Panc1 (cell line): ENCODE measurements at regions not wholly inside any gene's neighbourhood (a gene's known extent, or its start where the extent isn't known, plus 50 kb on each side); places are given as distances from the start of the nearest gene placed in this dataset.

Experiments used
- ATAC-seq: fragments of 200-7000 bp; cut with Tn5 transposase; 2 replicates; pipeline ENCODE4 v1.9.1; 2020; ENCODE audit warnings: mild to moderate bottlenecking, moderate library complexity
- BruUV-seq: library from RNA; stranded (reverse); fragments of 400-500 nt; replicated peaks from 2 replicates; lab custom pipeline; 2021; lab: Mats Ljungman, UMichigan
- CTCF ChIA-PET: fragments of 300-600 bp; sonication (Branson Sonifier 250); formaldehyde crosslinking; loops from one replicate; lab custom pipeline; 2022; ENCODE audit warnings: antibody characterized with exemption; lab: Charles Lee
- POLR2A ChIA-PET: fragments of 300-600 bp; sonication (Branson Sonifier 250); formaldehyde crosslinking; loops from one replicate; lab custom pipeline; 2022; ENCODE audit warnings: antibody characterized with exemption; lab: Charles Lee
- DNase-seq: peaks from one replicate; pipeline ENCODE4 v3.0.0-alpha.2; 2010; ENCODE audit warnings: low read depth, low spot score
- H3K27ac ChIP-seq: 2 replicates; pipeline ENCODE4 v1.5.1; 2011; ENCODE audit warnings: mild to moderate bottlenecking, low read length, inconsistent platforms
- H3K27me3 ChIP-seq: fragments of 200-500 bp; sonication (Bioruptor generic); 2 replicates; pipeline ENCODE4 v1.6.0; 2014; ENCODE audit warnings: low read length, inconsistent platforms; ENCODE audit not compliant: control insufficient read depth, insufficient read depth
- H3K36me3 ChIP-seq: fragments of 200-500 bp; sonication (Bioruptor generic); 2 replicates; pipeline ENCODE4 v1.5.1; 2014; ENCODE audit warnings: inconsistent platforms, mild to moderate bottlenecking, low read length, moderate library complexity; ENCODE audit not compliant: control insufficient read depth, insufficient read depth
- H3K4me1 ChIP-seq: 2 replicates; pipeline ENCODE4 v1.5.1; 2011; ENCODE audit warnings: inconsistent platforms, mild to moderate bottlenecking, low read length, moderate library complexity; ENCODE audit not compliant: control insufficient read depth, insufficient read depth
- H3K4me3 ChIP-seq, 2 experiments: 2 replicates each; pipeline ENCODE4 v1.5.1; 2011 to 2012; ENCODE audit warnings: low read depth in 2 of 2, low read length in 2 of 2, mild to moderate bottlenecking in 2 of 2, inconsistent platforms in 1 of 2, moderate library complexity in 1 of 2
- H3K9me3 ChIP-seq: fragments of 200-500 bp; sonication (Bioruptor generic); 2 replicates; pipeline ENCODE4 v1.5.1; 2014; ENCODE audit warnings: low read depth, mild to moderate bottlenecking, inconsistent platforms, low read length, moderate library complexity; ENCODE audit not compliant: control insufficient read depth, insufficient read depth
- POLR2AphosphoS5 ChIP-seq: IDR thresholded peaks from 2 replicates; pipeline ENCODE4 v1.6.1; 2012; ENCODE audit warnings: mild to moderate bottlenecking, low read depth, low read length, moderate library complexity
- SIN3A ChIP-seq: IDR thresholded peaks from 2 replicates; pipeline ENCODE4 v1.6.1; 2012; ENCODE audit warnings: low read depth, mild to moderate bottlenecking, low read length, moderate library complexity, borderline replicate concordance; ENCODE audit not compliant: insufficient read depth
- TCF7L2 ChIP-seq: IDR thresholded peaks from 2 replicates; pipeline ENCODE4 v1.6.1; 2011; ENCODE audit warnings: mild to moderate bottlenecking, low read depth, low read length, inconsistent platforms
- in situ Hi-C: cut with HindIII; loops from 2 replicates; pipeline ENCODE4 v1.10.0; 2016; ENCODE audit warnings: low sequenced_read_pairs, low pct_unique_long_range_greater_than_20kb
- intact Hi-C: fragments of 100-400 bp; cut with micrococcal nuclease; formaldehyde crosslinking; loops from one replicate; pipeline ENCODE4 v1.10.0; 2022; ENCODE audit not compliant: unreplicated experiment
- TF ChIP-seq, protein P1 (sequence below), 2 experiments: IDR thresholded peaks; 2 replicates each; pipeline ENCODE4 v1.6.1; 2011 to 2012; ENCODE audit warnings: low read depth in 2 of 2, control low read depth in 1 of 2, low read length in 1 of 2, mild to moderate bottlenecking in 1 of 2, moderate library complexity in 1 of 2; ENCODE audit not compliant: insufficient read depth in 1 of 2
- TF ChIP-seq, protein P2 (sequence below): fragments of 450-650 bp; IDR thresholded peaks from 2 replicates; pipeline ENCODE4 v1.5.1; 2017; ENCODE audit warnings: mild to moderate bottlenecking

DNA sequence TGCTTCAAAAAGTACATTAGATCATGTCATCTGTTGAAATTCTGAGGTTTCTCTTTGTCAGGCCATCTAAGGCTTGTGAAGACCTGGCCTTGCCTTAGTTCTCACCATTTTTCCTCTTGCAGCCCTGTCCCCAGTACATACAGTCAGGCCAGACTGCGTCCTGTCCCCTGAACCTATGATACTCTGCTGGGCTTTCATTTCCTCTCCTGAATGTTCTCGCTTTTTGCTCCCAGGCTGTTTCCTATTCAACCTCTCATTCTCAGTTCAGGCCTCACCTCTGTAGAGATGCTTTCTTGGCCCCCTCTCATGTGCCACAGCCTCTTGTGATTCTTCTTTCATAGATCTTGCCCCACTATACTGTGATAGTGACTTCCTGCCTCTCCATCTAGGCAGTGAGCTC, 648.8 kb upstream of the KCNMB2 start:
- in situ Hi-C loops (no loop called here), intact Hi-C loops (no loop called here)
- POLR2A ChIA-PET = no interaction called here
- no peak for DNase-seq
- CTCF ChIA-PET = no interaction called here
- H3K27me3 ChIP-seq = no peaks in the 10 kb centered on the region
- no peak for ATAC-seq
- peak overlapping the region; percentile 48; the same call in 1 of the 2 replicates for H3K27ac ChIP-seq
- TF ChIP-seq SIN3A = no peak
- TF ChIP-seq, protein P1, sequence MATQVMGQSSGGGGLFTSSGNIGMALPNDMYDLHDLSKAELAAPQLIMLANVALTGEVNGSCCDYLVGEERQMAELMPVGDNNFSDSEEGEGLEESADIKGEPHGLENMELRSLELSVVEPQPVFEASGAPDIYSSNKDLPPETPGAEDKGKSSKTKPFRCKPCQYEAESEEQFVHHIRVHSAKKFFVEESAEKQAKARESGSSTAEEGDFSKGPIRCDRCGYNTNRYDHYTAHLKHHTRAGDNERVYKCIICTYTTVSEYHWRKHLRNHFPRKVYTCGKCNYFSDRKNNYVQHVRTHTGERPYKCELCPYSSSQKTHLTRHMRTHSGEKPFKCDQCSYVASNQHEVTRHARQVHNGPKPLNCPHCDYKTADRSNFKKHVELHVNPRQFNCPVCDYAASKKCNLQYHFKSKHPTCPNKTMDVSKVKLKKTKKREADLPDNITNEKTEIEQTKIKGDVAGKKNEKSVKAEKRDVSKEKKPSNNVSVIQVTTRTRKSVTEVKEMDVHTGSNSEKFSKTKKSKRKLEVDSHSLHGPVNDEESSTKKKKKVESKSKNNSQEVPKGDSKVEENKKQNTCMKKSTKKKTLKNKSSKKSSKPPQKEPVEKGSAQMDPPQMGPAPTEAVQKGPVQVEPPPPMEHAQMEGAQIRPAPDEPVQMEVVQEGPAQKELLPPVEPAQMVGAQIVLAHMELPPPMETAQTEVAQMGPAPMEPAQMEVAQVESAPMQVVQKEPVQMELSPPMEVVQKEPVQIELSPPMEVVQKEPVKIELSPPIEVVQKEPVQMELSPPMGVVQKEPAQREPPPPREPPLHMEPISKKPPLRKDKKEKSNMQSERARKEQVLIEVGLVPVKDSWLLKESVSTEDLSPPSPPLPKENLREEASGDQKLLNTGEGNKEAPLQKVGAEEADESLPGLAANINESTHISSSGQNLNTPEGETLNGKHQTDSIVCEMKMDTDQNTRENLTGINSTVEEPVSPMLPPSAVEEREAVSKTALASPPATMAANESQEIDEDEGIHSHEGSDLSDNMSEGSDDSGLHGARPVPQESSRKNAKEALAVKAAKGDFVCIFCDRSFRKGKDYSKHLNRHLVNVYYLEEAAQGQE (IDR thresholded peaks at IDR 0.05; ENCODE audit: insufficient read depth in 1 of 2, low read depth in 2 of 2, low read length in 1 of 2) = no peak
- no peak for TF ChIP-seq POLR2AphosphoS5
- TF ChIP-seq, protein P2, sequence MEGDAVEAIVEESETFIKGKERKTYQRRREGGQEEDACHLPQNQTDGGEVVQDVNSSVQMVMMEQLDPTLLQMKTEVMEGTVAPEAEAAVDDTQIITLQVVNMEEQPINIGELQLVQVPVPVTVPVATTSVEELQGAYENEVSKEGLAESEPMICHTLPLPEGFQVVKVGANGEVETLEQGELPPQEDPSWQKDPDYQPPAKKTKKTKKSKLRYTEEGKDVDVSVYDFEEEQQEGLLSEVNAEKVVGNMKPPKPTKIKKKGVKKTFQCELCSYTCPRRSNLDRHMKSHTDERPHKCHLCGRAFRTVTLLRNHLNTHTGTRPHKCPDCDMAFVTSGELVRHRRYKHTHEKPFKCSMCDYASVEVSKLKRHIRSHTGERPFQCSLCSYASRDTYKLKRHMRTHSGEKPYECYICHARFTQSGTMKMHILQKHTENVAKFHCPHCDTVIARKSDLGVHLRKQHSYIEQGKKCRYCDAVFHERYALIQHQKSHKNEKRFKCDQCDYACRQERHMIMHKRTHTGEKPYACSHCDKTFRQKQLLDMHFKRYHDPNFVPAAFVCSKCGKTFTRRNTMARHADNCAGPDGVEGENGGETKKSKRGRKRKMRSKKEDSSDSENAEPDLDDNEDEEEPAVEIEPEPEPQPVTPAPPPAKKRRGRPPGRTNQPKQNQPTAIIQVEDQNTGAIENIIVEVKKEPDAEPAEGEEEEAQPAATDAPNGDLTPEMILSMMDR = no peak
- TF ChIP-seq TCF7L2 = no peak
- H3K4me1 ChIP-seq = no peaks in the 10 kb centered on the region
- H3K9me3 ChIP-seq = no peaks in the 10 kb centered on the region
- no peak overlapping the region for H3K4me3 ChIP-seq
- H3K36me3 ChIP-seq = no peaks in the 10 kb centered on the region
- no TSS peak for BruUV-seq

DNA sequence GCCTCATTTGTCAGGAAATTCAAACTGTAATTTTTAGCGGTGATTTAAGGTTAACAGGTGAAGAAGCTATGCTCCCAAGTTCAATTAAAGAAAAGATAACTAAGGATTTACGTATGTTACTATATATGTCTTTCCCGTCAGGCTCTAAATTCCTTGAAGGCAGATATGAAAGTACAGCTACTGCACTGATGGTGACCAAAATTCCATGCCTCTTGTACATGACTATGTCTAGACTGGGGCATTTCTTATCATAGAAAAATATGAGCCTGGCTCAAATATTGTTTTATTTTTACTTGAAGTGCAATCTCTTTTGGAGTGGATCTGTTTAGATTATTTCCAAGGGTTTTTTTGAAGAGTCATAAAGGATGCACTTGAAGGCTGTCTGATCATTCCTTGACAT, 647.1 kb upstream of the KCNMB2 start:
- Histone ChIP-seq H3K4me1 (no peaks in the 10 kb centered on the region), H3K36me3 (no peaks in the 10 kb centered on the region), H3K4me3 (no peak overlapping the region), H3K9me3 (no peaks in the 10 kb centered on the region), H3K27ac (no peak overlapping the region; the same call in 1 of the 2 replicates), H3K27me3 (no peaks in the 10 kb centered on the region)
- ChIA-PET CTCF (no interaction called here), POLR2A (no interaction called here)
- in situ Hi-C loops (no loop called here), intact Hi-C loops (no loop called here)
- TF ChIP-seq SIN3A = no peak
- no peak for TF ChIP-seq POLR2AphosphoS5
- no peak for TF ChIP-seq TCF7L2
- TF ChIP-seq, protein P2 = no peak
- TF ChIP-seq, protein P1 (IDR thresholded peaks at IDR 0.05; ENCODE audit: insufficient read depth in 1 of 2, low read depth in 2 of 2, low read length in 1 of 2) = no peak
- no TSS peak for BruUV-seq
- ATAC-seq (no peak), DNase-seq (no peak)
